ENCODE measurements at regions not wholly inside any gene's neighbourhood (a gene's known extent, or its start where the extent isn't known, plus 50 kb on each side); places are given as distances from the start of the nearest gene placed in this dataset.
"Not testable (repeated sequence)": the region's sequence is repeated elsewhere in the genome, so short reads cannot be mapped to it uniquely, and the experiment has no call there.

DNA sequence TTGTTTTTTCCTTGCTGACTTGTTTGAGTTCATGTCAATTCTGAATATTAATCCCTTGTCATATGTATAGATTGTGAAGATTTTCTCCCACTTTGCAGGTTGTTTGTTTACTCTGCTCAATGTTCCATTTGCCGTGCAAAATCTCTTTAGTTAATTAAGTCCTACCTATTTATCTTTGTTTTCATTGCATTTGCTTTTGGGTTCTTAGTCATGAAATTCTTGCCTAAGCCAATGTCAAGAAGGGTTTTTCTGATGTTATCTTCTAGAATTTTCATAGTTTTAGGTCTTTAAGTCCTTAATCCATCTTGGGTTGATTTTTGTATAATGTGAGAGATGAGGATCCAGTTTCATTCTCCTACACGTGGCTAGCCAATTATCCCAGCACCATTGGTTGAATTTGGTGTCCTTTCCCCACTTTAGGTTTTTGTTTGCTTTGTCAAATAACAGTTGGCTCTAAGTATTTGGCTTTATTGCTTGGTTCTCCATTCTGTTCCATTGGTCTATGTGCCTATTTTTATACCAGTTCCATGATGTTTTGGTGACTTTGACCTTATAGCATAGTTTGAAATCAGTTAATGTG, 163.1 kb upstream of the PGR start:
- no peak for DNase-seq (ENCODE audit: low spot score)

DNA sequence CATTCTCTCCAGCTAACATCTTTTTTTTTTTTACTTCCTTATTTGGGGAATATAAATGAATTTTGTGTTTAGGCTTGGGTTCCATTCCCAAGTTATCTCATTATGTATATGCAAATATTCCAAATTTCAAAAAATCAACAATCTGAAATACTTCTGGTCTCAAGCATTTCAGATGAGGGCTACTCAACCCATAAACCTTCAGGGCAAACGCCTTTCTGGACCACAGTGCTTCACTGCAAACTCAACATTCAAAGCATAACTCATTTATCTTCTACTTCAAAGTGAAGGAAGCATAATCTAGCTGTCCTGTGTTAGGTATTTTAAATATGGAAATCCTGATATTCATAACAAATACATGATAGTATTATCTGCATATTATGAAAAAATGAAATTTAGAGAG, 161.7 kb upstream of the PGR start:
- DNase-seq (ENCODE audit: low spot score): no peak

DNA sequence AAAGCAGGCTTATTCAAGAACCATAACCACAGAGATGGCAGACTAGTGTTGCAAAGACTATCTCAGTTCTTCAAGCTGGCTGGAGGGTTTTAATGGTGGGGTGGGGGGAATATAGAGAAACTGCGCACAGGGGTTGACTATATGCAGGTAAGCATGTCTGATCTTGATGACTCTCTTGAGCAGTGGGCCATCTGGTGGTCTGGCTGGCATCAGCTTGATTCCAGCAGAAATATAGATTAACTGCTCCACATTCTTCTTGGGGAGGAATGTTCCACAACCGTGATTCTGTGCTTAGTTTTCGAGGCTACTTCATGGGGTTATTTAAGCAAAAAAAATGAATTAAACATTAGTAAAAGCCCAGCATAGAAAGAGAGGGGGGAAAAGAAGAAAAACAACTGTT, 158.8 kb upstream of the PGR start:
- no peak for DNase-seq (ENCODE audit: low spot score)

- no peak for DNase-seq (ENCODE audit: low spot score)
These were observed 150.1 kb upstream of the PGR start for GRCh38 chr11:101279728-101280127.

DNA sequence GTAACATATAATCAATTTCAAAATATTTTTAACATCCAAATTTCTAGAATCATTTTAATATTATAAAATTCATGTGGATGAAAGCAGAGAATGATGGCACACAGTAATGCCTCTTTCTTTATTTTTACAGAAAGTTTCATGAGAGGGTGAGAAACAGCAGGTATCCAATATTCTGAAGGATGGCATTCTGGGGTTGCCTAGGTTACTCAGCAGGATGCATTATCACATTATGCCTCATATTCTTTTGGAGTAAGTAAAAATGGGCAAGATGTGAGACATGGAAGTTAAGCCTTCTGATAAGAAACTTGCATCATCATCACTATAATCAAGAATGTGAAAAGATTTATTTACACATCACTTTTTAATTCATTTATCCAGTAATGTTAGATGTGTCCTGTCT, 148.7 kb upstream of the PGR start:
- DNase-seq (ENCODE audit: low spot score): no peak

GRCh38 chr11:101277036-101277435, 147.4 kb upstream of the PGR start:
- DNase-seq (ENCODE audit: low spot score): no peak

DNA sequence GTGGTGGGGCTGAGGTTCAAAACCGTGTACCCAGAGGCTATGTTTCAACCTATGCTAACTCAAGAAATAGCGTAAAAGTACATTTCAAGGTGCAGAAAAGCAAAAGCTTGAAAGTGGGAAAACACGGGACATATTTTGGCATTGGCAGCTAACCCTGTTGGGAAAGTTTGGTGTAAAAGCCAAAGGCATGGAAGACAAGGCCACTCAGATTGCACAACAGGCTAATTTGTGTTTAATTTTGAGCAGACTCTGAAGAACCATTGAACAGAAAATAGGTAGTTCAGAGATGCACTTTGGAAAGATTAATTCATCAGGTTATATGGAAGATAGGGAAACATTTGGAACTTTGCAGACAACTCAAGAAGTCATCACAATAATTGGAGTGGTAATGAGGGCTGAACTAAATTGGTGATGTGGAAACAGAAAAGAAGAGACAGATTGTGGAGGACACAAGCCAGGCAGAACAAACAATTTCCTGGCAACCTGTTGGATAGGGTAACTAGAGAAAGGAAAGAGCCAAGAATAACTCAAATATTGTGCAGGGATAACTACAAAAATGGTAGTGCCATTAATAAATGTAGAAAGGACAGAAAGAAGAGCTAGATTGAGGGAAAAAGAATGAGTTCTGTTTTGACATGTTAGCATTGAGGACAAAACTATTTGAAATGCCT, 140.5 kb upstream of the PGR start:
- no peak for DNase-seq (ENCODE audit: low spot score)

DNA sequence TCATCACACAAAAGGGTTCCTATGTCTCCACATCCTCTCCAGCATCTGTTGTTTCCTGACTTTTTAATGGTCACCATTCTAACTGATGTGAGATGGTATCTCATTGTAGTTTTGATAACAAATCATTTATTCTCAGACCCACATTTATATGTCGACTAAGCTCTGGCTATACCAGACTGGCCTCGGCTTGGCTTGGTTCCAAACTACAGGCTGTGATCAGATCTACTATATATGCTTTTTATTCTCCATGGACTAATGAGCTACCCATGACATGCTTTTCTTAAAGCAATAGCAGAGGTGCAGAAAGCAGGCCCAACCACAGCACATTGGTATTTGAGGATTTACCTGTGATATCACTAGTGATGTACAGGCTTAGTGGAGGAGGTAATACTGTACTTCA, 139.8 kb upstream of the PGR start:
- no peak for DNase-seq (ENCODE audit: low spot score)

DNA sequence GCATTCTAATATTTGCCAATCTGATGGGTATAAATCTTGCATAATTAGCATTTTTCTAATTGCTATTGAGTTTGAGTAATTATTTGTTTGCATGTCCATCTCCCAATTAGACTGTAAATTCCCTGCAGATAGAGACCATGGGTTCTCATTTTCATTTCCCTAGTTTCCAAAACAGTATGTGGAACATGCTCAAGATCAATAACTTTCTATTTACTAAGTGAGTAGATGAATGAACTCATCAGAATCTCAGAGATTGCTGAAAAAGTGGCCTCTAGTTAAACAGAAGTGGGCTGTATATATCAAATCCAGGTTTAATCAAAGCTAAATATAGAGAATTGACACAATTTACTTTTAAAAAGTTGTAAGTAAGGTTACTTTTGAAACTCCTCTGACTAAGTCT, 138.0 kb upstream of the PGR start:
- DNase-seq (ENCODE audit: low spot score): no peak

DNA sequence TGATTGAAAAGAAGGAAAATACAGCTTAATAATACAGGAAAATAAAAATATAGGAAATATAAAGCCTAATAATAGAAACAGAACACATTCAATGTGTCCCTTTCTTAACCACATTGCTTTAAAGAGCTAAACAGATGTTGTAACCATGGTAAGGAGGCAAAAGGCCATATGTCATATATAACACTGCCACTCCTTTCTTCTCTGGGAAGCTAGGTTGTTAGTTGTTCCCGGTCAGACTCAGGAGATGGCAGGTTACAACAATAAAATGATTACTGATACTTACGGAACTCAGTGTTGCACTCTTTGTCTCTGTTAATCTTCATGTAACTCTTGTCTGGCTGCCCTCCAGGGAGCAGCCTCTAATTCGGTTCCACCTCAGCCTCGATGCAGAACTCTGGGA, 134.7 kb upstream of the PGR start:
- DNase-seq (ENCODE audit: low spot score): no peak

- no peak for DNase-seq (ENCODE audit: low spot score)
These were observed 133.4 kb upstream of the PGR start for GRCh38 chr11:101262995-101263394.

DNA sequence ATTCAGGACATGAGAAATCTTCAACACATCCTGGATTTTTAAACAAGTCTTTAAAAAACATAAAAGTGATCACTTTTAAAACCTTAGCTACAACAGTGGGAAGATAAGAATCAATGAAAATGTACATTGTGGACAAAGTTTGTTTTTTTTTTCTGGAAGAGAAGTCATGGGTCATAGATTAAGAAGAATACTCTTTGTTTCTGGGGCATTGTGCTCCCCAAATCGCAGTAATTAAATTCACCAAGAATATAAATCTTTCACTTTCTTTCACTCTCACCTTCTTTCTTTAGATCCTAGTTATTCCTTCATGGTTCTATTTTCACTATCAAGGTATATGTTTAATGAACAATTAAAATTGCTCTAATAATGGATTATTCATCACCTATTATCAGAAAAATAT, 132.6 kb upstream of the PGR start:
- no peak for DNase-seq (ENCODE audit: low spot score)

GRCh38 chr11:101255036-101255435, 125.4 kb upstream of the PGR start:
- no peak for DNase-seq (ENCODE audit: low spot score)

GRCh38 chr11:101254037-101254436, 124.4 kb upstream of the PGR start:
- DNase-seq (ENCODE audit: low spot score): no peak

- DNase-seq (ENCODE audit: low spot score): not testable (repeated sequence)
These were observed 116.0 kb upstream of the PGR start for GRCh38 chr11:101245635-101246034.

- not testable (repeated sequence) for DNase-seq (ENCODE audit: low spot score)
These were observed 115.5 kb upstream of the PGR start for GRCh38 chr11:101245081-101245480.

- no peak for DNase-seq (ENCODE audit: low spot score)
These were observed 111.7 kb upstream of the PGR start for GRCh38 chr11:101241160-101241795.

DNA sequence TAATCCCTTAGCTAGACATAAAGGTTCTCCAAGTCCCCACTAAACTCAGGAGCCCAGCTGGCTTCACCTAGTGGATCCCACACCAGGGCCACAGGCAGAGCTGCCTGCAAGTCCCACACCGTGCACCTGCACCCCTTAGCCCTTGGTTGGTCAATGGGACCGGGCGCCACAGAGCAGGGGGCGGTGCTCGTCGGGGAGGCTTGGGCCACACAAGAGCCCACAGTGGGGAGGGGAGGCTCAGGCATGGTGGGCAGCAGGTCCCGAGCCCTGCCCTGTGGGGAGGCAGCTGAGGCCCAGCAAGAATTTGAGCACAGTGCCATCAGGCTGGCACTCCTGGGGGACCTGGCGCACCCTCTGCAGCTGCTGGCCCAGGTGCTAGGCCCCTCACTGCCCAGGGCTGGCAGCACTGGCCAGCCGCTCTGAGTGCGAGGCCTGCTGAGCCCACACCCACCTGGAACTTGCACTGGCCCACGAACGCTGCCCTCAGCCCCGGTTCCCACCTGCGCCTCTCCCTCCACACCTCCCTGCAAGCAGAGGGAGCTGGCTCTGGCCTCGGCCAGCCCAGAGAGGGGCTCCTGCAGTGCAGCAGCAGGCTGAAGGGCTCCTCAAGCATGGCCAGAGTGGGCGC, 101.7 kb upstream of the PGR start:
- DNase-seq (ENCODE audit: low spot score): not testable (repeated sequence)

DNA sequence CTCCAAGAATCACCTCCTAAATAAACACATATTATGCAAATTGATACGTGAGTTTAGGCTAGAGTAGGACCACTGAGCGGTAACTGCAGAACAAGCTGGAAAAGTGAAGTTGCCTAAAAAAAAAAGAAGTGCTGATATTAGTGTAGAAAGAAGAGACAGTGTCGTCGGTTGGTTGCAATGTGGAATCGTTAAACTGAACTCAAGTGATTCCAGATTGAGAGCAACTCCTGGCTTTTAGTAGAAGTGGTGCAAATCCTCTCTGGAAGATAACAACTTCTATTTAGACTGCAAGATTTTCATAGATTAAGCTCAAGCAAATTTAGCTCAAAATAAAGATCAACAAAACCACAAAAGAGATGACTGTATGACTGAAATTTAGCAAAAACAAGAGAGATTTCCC, 97.0 kb upstream of the PGR start:
- no peak for DNase-seq (ENCODE audit: low spot score)

GRCh38 chr11:101224221-101224620, 94.6 kb upstream of the PGR start:
- no peak for DNase-seq (ENCODE audit: low spot score)

GRCh38 chr11:101218091-101218490, 88.5 kb upstream of the PGR start:
- not testable (repeated sequence) for DNase-seq (ENCODE audit: low spot score)

DNA sequence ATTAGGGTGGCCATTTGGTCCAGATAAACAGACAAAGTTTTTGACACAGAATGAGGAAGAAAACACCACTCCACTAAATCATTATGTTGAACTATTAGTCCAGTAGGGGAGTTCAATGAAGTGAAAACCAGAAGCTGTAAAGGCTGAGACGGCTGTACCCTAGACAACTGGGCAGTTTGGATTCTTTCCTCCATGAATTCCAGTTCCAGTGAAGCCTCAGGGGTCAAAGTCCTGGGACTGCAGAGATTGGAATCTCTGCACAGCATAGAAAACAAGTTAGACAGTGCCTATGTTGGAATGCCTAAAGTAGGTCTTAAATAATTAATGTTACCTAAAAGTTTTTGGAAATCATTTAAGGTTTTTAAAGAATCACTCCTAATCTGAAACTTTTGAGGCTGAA, 86.5 kb upstream of the PGR start:
- not testable (repeated sequence) for DNase-seq (ENCODE audit: low spot score)

- DNase-seq (ENCODE audit: low spot score): no peak
These were observed 85.5 kb upstream of the PGR start for GRCh38 chr11:101215069-101215468.

All from RKO (cell line).